HG02642 (cell line): ENCODE measurements at regions not wholly inside any gene's neighbourhood (a gene's known extent, or its start where the extent isn't known, plus 50 kb on each side); places are given as distances from the start of the nearest gene placed in this dataset.
"Not testable (repeated sequence)": the region's sequence is repeated elsewhere in the genome, so short reads cannot be mapped to it uniquely, and the experiment has no call there.

Source experiments
- ATAC-seq: cut with Tn5 transposase; IDR thresholded peaks from one replicate; pipeline ENCODE4 v1.9.1; 2021; ENCODE audit warnings: mild to moderate bottlenecking; ENCODE audit not compliant: unreplicated experiment, poor library complexity

GRCh38 chr6:71194724-71195123 is 93.9 kb upstream of the OGFRL1 start:
- ATAC-seq, result no peak

- no peak for ATAC-seq
Measured at GRCh38 chr6:71197267-71197666, 91.3 kb upstream of the OGFRL1 start.

GRCh38 chr6:71197780-71198179 is 90.8 kb upstream of the OGFRL1 start:
- ATAC-seq, result no peak

- no peak for ATAC-seq
Measured at GRCh38 chr6:71198908-71199307, 89.7 kb upstream of the OGFRL1 start.

- no peak for ATAC-seq
Measured at GRCh38 chr6:71199736-71200135, 88.9 kb upstream of the OGFRL1 start.

- no peak for ATAC-seq
Measured at GRCh38 chr6:71203206-71203605, 85.4 kb upstream of the OGFRL1 start.

- ATAC-seq, result no peak
Measured at GRCh38 chr6:71204741-71205140, 83.9 kb upstream of the OGFRL1 start.

GRCh38 chr6:71205336-71205956 is 83.2 kb upstream of the OGFRL1 start:
- no peak for ATAC-seq

GRCh38 chr6:71206089-71206488 is 82.5 kb upstream of the OGFRL1 start:
- ATAC-seq, result no peak

- ATAC-seq, result no peak
Measured at GRCh38 chr6:71209206-71209605, 79.4 kb upstream of the OGFRL1 start.

GRCh38 chr6:71209626-71210025 is 79.0 kb upstream of the OGFRL1 start:
- ATAC-seq, result no peak

GRCh38 chr6:71211799-71212198 is 76.8 kb upstream of the OGFRL1 start:
- no peak for ATAC-seq

GRCh38 chr6:71220466-71220865 is 68.1 kb upstream of the OGFRL1 start:
- no peak for ATAC-seq

- no peak for ATAC-seq
Measured at GRCh38 chr6:71222671-71223070, 65.9 kb upstream of the OGFRL1 start.

GRCh38 chr6:71224011-71224410 is 64.6 kb upstream of the OGFRL1 start:
- no peak for ATAC-seq

GRCh38 chr6:71226151-71226550 is 62.5 kb upstream of the OGFRL1 start:
- no peak for ATAC-seq

- ATAC-seq, result no peak
Measured at GRCh38 chr6:71228461-71229041, 60.1 kb upstream of the OGFRL1 start.

GRCh38 chr6:71229477-71229876 is 59.1 kb upstream of the OGFRL1 start:
- no peak for ATAC-seq

- ATAC-seq, result not testable (repeated sequence)
Measured at GRCh38 chr6:71232890-71233289, 55.7 kb upstream of the OGFRL1 start.

- no peak for ATAC-seq
Measured at GRCh38 chr6:71236926-71237434, 51.6 kb upstream of the OGFRL1 start.

- ATAC-seq, result no peak
Measured at GRCh38 chr6:71238351-71238750, 50.3 kb upstream of the OGFRL1 start.
